GM12873 (cell line): ENCODE measurements at regions not wholly inside any gene's neighbourhood (a gene's known extent, or its start where the extent isn't known, plus 50 kb on each side); places are given as distances from the start of the nearest gene placed in this dataset.

ENCODE experiments used
- CTCF ChIP-seq: IDR thresholded peaks from 2 replicates; pipeline ENCODE4 v1.5.1; 2012; ENCODE audit warnings: low read depth, mild to moderate bottlenecking, moderate library complexity, low read length, control low read depth; ENCODE audit not compliant: insufficient read depth; ENCODE audit errors: missing control alignments

- no peak for TF ChIP-seq CTCF
Measured at GRCh38 chr11:45038923-45039322, 88.2 kb upstream of the TP53I11 start.

- no peak for TF ChIP-seq CTCF
Measured at GRCh38 chr11:45041596-45041995, 90.9 kb upstream of the TP53I11 start.

- no peak for TF ChIP-seq CTCF
Measured at GRCh38 chr11:45042560-45042959, 91.9 kb upstream of the TP53I11 start.

- TF ChIP-seq CTCF, result no peak
Measured at GRCh38 chr11:45043755-45044475, 93.2 kb upstream of the TP53I11 start.

- TF ChIP-seq CTCF, result no peak
Measured at GRCh38 chr11:45045683-45046471, 95.2 kb upstream of the TP53I11 start.

GRCh38 chr11:45048313-45048841, 97.7 kb upstream of the TP53I11 start:
- no peak for TF ChIP-seq CTCF
